ENCODE measurements at regions not wholly inside any gene's neighbourhood (a gene's known extent, or its start where the extent isn't known, plus 50 kb on each side); places are given as distances from the start of the nearest gene placed in this dataset.

DNA sequence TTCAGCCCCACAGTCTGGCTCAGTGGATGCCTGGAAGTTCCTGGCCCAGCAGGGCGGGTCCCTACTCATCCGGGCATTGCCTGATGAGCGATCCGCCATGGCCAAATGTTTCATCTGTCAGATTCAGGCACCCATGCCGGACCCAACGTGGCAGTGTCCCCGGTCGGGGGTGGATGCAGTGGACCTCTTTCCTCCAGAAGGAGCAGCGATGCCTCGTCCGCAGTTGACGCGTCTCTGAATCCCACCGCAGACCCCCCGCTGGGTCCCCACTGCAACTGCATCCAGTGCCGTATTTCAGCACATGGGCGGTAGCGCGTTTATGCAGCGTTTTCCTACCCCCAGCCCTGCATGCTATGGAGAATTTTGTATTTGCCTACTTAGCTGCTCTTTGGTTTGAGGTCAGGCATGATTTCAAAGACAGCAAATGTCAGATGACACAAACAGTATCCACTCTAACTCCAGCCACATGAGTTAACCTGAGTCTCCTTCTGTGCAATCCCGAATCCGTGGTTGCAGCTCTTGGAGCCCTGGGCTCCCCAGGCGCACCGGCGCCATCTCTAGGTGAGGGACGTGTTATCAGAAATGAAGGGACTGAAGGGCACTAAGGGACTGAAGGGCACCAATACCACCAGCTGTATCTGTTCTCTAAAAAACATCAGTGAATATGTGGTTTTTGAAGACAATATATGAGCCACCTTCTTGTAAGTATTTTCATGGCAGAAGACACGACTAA is 72.6 kb upstream of the THBS2 start:
- TF ChIP-seq, protein P1, sequence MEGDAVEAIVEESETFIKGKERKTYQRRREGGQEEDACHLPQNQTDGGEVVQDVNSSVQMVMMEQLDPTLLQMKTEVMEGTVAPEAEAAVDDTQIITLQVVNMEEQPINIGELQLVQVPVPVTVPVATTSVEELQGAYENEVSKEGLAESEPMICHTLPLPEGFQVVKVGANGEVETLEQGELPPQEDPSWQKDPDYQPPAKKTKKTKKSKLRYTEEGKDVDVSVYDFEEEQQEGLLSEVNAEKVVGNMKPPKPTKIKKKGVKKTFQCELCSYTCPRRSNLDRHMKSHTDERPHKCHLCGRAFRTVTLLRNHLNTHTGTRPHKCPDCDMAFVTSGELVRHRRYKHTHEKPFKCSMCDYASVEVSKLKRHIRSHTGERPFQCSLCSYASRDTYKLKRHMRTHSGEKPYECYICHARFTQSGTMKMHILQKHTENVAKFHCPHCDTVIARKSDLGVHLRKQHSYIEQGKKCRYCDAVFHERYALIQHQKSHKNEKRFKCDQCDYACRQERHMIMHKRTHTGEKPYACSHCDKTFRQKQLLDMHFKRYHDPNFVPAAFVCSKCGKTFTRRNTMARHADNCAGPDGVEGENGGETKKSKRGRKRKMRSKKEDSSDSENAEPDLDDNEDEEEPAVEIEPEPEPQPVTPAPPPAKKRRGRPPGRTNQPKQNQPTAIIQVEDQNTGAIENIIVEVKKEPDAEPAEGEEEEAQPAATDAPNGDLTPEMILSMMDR (conservative IDR thresholded peaks at IDR 0.05): no peak
- TF ChIP-seq EZH2 (IDR thresholded peaks at IDR 0.05; ENCODE audit: low read depth): no peak
